Panc1 (cell line): ENCODE measurements at regions not wholly inside any gene's neighbourhood (a gene's known extent, or its start where the extent isn't known, plus 50 kb on each side); places are given as distances from the start of the nearest gene placed in this dataset.

Source experiments
- ATAC-seq: fragments of 200-7000 bp; cut with Tn5 transposase; 2 replicates; pipeline ENCODE4 v1.9.1; 2020; ENCODE audit warnings: mild to moderate bottlenecking, moderate library complexity
- BruUV-seq: library from RNA; stranded (reverse); fragments of 400-500 nt; replicated peaks from 2 replicates; lab custom pipeline; 2021; lab: Mats Ljungman, UMichigan
- CTCF ChIA-PET: fragments of 300-600 bp; sonication (Branson Sonifier 250); formaldehyde crosslinking; loops from one replicate; lab custom pipeline; 2022; ENCODE audit warnings: antibody characterized with exemption; lab: Charles Lee
- POLR2A ChIA-PET: fragments of 300-600 bp; sonication (Branson Sonifier 250); formaldehyde crosslinking; loops from one replicate; lab custom pipeline; 2022; ENCODE audit warnings: antibody characterized with exemption; lab: Charles Lee
- DNase-seq: peaks from one replicate; pipeline ENCODE4 v3.0.0-alpha.2; 2010; ENCODE audit warnings: low read depth, low spot score
- H3K27ac ChIP-seq: 2 replicates; pipeline ENCODE4 v1.5.1; 2011; ENCODE audit warnings: mild to moderate bottlenecking, low read length, inconsistent platforms
- H3K27me3 ChIP-seq: fragments of 200-500 bp; sonication (Bioruptor generic); 2 replicates; pipeline ENCODE4 v1.6.0; 2014; ENCODE audit warnings: low read length, inconsistent platforms; ENCODE audit not compliant: control insufficient read depth, insufficient read depth
- H3K36me3 ChIP-seq: fragments of 200-500 bp; sonication (Bioruptor generic); 2 replicates; pipeline ENCODE4 v1.5.1; 2014; ENCODE audit warnings: inconsistent platforms, mild to moderate bottlenecking, low read length, moderate library complexity; ENCODE audit not compliant: control insufficient read depth, insufficient read depth
- H3K4me1 ChIP-seq: 2 replicates; pipeline ENCODE4 v1.5.1; 2011; ENCODE audit warnings: inconsistent platforms, mild to moderate bottlenecking, low read length, moderate library complexity; ENCODE audit not compliant: control insufficient read depth, insufficient read depth
- H3K4me3 ChIP-seq, 2 experiments: 2 replicates each; pipeline ENCODE4 v1.5.1; 2011 to 2012; ENCODE audit warnings: low read depth in 2 of 2, low read length in 2 of 2, mild to moderate bottlenecking in 2 of 2, inconsistent platforms in 1 of 2, moderate library complexity in 1 of 2
- H3K9me3 ChIP-seq: fragments of 200-500 bp; sonication (Bioruptor generic); 2 replicates; pipeline ENCODE4 v1.5.1; 2014; ENCODE audit warnings: low read depth, mild to moderate bottlenecking, inconsistent platforms, low read length, moderate library complexity; ENCODE audit not compliant: control insufficient read depth, insufficient read depth
- CTCF ChIP-seq: fragments of 450-650 bp; IDR thresholded peaks from 2 replicates; pipeline ENCODE4 v1.5.1; 2017; ENCODE audit warnings: mild to moderate bottlenecking
- POLR2AphosphoS5 ChIP-seq: IDR thresholded peaks from 2 replicates; pipeline ENCODE4 v1.6.1; 2012; ENCODE audit warnings: mild to moderate bottlenecking, low read depth, low read length, moderate library complexity
- SIN3A ChIP-seq: IDR thresholded peaks from 2 replicates; pipeline ENCODE4 v1.6.1; 2012; ENCODE audit warnings: low read depth, mild to moderate bottlenecking, low read length, moderate library complexity, borderline replicate concordance; ENCODE audit not compliant: insufficient read depth
- TCF7L2 ChIP-seq: IDR thresholded peaks from 2 replicates; pipeline ENCODE4 v1.6.1; 2011; ENCODE audit warnings: mild to moderate bottlenecking, low read depth, low read length, inconsistent platforms
- in situ Hi-C: cut with HindIII; loops from 2 replicates; pipeline ENCODE4 v1.10.0; 2016; ENCODE audit warnings: low sequenced_read_pairs, low pct_unique_long_range_greater_than_20kb
- intact Hi-C: fragments of 100-400 bp; cut with micrococcal nuclease; formaldehyde crosslinking; loops from one replicate; pipeline ENCODE4 v1.10.0; 2022; ENCODE audit not compliant: unreplicated experiment
- TF ChIP-seq, protein P1 (sequence below), 2 experiments: IDR thresholded peaks; 2 replicates each; pipeline ENCODE4 v1.6.1; 2011 to 2012; ENCODE audit warnings: low read depth in 2 of 2, control low read depth in 1 of 2, low read length in 1 of 2, mild to moderate bottlenecking in 1 of 2, moderate library complexity in 1 of 2; ENCODE audit not compliant: insufficient read depth in 1 of 2

DNA sequence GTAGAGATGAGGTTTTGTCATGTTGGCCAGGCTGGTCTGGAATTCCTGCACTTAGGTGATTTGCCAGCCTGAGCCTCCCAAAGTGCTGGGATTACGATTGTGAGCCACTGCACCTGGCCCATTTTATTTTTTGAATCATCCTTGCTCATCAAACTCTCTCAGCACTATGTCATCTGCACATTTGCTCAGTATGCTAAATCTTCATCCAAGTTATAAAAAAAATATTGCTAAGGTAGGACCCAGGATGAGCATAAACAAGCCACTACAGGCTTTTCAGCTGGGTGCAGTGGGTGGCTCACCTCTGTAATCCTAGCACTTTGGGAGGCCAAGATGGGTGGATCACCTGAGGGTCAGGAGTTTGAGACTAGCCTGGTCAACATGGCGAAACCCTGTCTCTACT lies 510.1 kb upstream of the LARGE1 start:
- no peak for TF ChIP-seq TCF7L2
- no peak for TF ChIP-seq SIN3A
- no peak for TF ChIP-seq POLR2AphosphoS5
- TF ChIP-seq, protein P1, sequence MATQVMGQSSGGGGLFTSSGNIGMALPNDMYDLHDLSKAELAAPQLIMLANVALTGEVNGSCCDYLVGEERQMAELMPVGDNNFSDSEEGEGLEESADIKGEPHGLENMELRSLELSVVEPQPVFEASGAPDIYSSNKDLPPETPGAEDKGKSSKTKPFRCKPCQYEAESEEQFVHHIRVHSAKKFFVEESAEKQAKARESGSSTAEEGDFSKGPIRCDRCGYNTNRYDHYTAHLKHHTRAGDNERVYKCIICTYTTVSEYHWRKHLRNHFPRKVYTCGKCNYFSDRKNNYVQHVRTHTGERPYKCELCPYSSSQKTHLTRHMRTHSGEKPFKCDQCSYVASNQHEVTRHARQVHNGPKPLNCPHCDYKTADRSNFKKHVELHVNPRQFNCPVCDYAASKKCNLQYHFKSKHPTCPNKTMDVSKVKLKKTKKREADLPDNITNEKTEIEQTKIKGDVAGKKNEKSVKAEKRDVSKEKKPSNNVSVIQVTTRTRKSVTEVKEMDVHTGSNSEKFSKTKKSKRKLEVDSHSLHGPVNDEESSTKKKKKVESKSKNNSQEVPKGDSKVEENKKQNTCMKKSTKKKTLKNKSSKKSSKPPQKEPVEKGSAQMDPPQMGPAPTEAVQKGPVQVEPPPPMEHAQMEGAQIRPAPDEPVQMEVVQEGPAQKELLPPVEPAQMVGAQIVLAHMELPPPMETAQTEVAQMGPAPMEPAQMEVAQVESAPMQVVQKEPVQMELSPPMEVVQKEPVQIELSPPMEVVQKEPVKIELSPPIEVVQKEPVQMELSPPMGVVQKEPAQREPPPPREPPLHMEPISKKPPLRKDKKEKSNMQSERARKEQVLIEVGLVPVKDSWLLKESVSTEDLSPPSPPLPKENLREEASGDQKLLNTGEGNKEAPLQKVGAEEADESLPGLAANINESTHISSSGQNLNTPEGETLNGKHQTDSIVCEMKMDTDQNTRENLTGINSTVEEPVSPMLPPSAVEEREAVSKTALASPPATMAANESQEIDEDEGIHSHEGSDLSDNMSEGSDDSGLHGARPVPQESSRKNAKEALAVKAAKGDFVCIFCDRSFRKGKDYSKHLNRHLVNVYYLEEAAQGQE (IDR thresholded peaks at IDR 0.05; ENCODE audit: insufficient read depth in 1 of 2, low read depth in 2 of 2, low read length in 1 of 2) = no peak
- no peak for TF ChIP-seq CTCF
- POLR2A ChIA-PET = no interaction called here
- 0 out of 2 replicates have a peak, but pooled peaks cover 2% of the 10 kb centered on the region for H3K9me3 ChIP-seq
- H3K27ac ChIP-seq = no peak overlapping the region
- intact Hi-C loops (no loop called here), in situ Hi-C loops (no loop called here)
- BruUV-seq = no TSS peak
- no peak for ATAC-seq
- no peak for DNase-seq
- no peaks in the 10 kb centered on the region for H3K27me3 ChIP-seq
- no peaks in the 10 kb centered on the region for H3K4me1 ChIP-seq
- no peaks in the 10 kb centered on the region for H3K36me3 ChIP-seq
- no peak overlapping the region for H3K4me3 ChIP-seq
- CTCF ChIA-PET = no interaction called here

- intact Hi-C loops = no loop called here
- TF ChIP-seq CTCF = no peak
- TF ChIP-seq SIN3A = no peak
- TF ChIP-seq TCF7L2 = no peak
- TF ChIP-seq POLR2AphosphoS5 = no peak
- TF ChIP-seq, protein P1 (IDR thresholded peaks at IDR 0.05; ENCODE audit: insufficient read depth in 1 of 2, low read depth in 2 of 2, low read length in 1 of 2) = no peak
- no peaks in the 10 kb centered on the region for H3K4me1 ChIP-seq
- in situ Hi-C loops = no loop called here
- no peaks in the 10 kb centered on the region for H3K36me3 ChIP-seq
- CTCF ChIA-PET = no interaction called here
- ATAC-seq (no peak), DNase-seq (no peak)
- H3K4me3 ChIP-seq = no peak overlapping the region
- POLR2A ChIA-PET = no interaction called here
- H3K27ac ChIP-seq = no peak overlapping the region
- no TSS peak for BruUV-seq
- no peaks in the 10 kb centered on the region for H3K9me3 ChIP-seq
- no peaks in the 10 kb centered on the region for H3K27me3 ChIP-seq
These were observed 514.1 kb upstream of the LARGE1 start for GRCh38 chr22:34434371-34434770.
